Smooth muscle cell (in vitro differentiated cells): ENCODE measurements at regions not wholly inside any gene's neighbourhood (a gene's known extent, or its start where the extent isn't known, plus 50 kb on each side); places are given as distances from the start of the nearest gene placed in this dataset.
A peak's percentile ranks its signal among the peaks of the same experiment; 100 is the strongest.

Experiments used
- DNase-seq: peaks from one replicate; lab custom pipeline; 2025; ENCODE audit not compliant: unreplicated experiment; lab: John Stamatoyannopoulos, UW
- H2AFZ ChIP-seq: fragments of 200-600 bp; sonication (generic); 2 replicates; pipeline ENCODE4 v1.6.0; 2016; ENCODE audit warnings: antibody characterized with exemption, low read depth, mild to moderate bottlenecking
- H3F3A ChIP-seq: fragments of 200-600 bp; sonication (generic); 2 replicates; pipeline ENCODE4 v1.6.0; 2017; ENCODE audit warnings: antibody characterized with exemption, low read depth
- H3K27ac ChIP-seq: fragments of 200-600 bp; sonication (generic); 2 replicates; pipeline ENCODE4 v1.5.1; 2016; ENCODE audit warnings: low read depth, mild to moderate bottlenecking
- H3K27me3 ChIP-seq: fragments of 200-600 bp; sonication (generic); 2 replicates; pipeline ENCODE4 v1.6.1; 2016; ENCODE audit warnings: low read depth, mild to moderate bottlenecking
- H3K36me3 ChIP-seq: fragments of 200-600 bp; sonication (generic); 2 replicates; pipeline ENCODE4 v1.5.1; 2016; ENCODE audit warnings: low read depth
- H3K4me1 ChIP-seq: fragments of 200-600 bp; sonication (generic); 2 replicates; pipeline ENCODE4 v1.5.1; 2016; ENCODE audit warnings: low read depth
- H3K4me2 ChIP-seq: fragments of 200-600 bp; sonication (generic); 2 replicates; pipeline ENCODE4 v1.6.0; 2016; ENCODE audit warnings: mild to moderate bottlenecking
- H3K4me3 ChIP-seq: fragments of 200-600 bp; sonication (generic); 2 replicates; pipeline ENCODE4 v1.5.1; 2016; ENCODE audit warnings: mild to moderate bottlenecking
- H3K79me2 ChIP-seq: fragments of 200-600 bp; sonication (generic); 2 replicates; pipeline ENCODE4 v1.6.0; 2016; ENCODE audit warnings: low read depth, mild to moderate bottlenecking
- H3K9ac ChIP-seq: fragments of 200-600 bp; sonication (generic); 2 replicates; pipeline ENCODE4 v1.6.0; 2016; ENCODE audit warnings: low read depth
- H3K9me3 ChIP-seq: fragments of 200-600 bp; sonication (generic); replicated peaks from 2 replicates; pipeline ENCODE4 v1.5.1; 2016; ENCODE audit warnings: low read depth
- H4K20me1 ChIP-seq: fragments of 200-600 bp; sonication (generic); 2 replicates; pipeline ENCODE4 v1.6.0; 2016; ENCODE audit warnings: low read depth
- WGBS: methylation state at CpG from one replicate; pipeline ENCODE4 v1.1.7; 2016; ENCODE audit warnings: low lambda C conversion rate; 5-methylcytosine and 5-hydroxymethylcytosine counted together
- TF ChIP-seq, protein P1 (sequence below): fragments of 200-600 bp; sonication (generic); IDR thresholded peaks from 2 replicates; pipeline ENCODE4 v1.5.1; 2017; ENCODE audit warnings: borderline replicate concordance, mild to moderate bottlenecking, antibody characterized with exemption; ENCODE audit not compliant: insufficient read depth, poor library complexity, severe bottlenecking

DNA sequence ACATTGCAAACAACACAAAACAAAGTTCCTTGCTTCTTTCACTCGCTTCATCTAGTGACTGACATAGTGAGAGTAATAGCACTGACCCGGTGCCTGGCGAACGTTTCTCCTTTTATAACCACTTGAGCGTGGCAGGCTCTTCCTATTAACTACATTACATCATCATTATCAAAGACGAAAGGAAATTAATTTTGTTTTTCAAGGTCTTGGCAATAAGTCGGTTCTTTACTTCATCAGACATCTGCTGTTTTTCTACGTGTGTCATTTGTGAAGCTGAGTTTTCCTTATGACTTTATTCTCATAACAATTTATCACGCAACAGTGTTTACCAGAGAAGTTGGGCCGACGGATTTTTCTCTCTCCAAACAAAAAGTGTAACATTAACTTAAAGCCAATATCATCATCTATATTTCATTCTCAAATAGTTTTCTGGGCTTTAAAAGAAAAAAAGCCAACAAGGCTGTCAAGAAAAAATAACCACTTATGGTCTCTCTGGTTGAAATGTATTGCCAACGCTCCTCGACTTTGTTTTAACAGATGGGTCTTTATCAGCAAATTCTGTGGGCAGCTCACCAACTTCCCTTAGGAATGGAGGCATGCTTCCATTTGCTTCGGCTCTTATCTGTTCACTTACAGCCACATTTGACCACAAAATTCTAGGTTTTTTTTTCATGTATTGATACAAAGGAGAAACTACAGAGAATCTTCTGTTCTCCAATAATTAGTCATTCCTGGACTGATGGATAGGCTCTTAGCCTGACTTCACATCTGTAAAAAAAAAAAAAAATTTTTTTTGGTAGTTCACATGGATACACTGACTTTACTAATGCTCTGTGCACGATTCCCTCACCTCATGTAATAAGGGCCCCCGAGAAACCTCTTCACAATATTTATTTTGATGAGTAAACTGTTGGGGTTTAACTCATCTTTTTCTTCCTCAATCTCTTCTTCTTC lies 97.1 kb upstream of the CDKN3 start:
- TF ChIP-seq, protein P1, sequence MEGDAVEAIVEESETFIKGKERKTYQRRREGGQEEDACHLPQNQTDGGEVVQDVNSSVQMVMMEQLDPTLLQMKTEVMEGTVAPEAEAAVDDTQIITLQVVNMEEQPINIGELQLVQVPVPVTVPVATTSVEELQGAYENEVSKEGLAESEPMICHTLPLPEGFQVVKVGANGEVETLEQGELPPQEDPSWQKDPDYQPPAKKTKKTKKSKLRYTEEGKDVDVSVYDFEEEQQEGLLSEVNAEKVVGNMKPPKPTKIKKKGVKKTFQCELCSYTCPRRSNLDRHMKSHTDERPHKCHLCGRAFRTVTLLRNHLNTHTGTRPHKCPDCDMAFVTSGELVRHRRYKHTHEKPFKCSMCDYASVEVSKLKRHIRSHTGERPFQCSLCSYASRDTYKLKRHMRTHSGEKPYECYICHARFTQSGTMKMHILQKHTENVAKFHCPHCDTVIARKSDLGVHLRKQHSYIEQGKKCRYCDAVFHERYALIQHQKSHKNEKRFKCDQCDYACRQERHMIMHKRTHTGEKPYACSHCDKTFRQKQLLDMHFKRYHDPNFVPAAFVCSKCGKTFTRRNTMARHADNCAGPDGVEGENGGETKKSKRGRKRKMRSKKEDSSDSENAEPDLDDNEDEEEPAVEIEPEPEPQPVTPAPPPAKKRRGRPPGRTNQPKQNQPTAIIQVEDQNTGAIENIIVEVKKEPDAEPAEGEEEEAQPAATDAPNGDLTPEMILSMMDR = no peak
- H3K79me2 ChIP-seq = no peaks in the 10 kb centered on the region
- H3F3A ChIP-seq = no peaks in the 10 kb centered on the region
- 66% methylated on average over 16 of the region's 16 CpGs for WGBS
- no peak overlapping the region for H3K4me3 ChIP-seq
- no peaks in the 10 kb centered on the region for H3K9me3 ChIP-seq
- H3K4me2 ChIP-seq = peak overlapping the region; percentile 24
- no peaks in the 10 kb centered on the region for H3K36me3 ChIP-seq
- no peaks in the 10 kb centered on the region for H4K20me1 ChIP-seq
- H3K27ac ChIP-seq = no peak overlapping the region
- H3K4me1 ChIP-seq = no peaks in the 10 kb centered on the region
- no peak overlapping the region for H2AFZ ChIP-seq
- no peaks in the 10 kb centered on the region for H3K27me3 ChIP-seq
- no peak for DNase-seq
- no peak overlapping the region for H3K9ac ChIP-seq

DNA sequence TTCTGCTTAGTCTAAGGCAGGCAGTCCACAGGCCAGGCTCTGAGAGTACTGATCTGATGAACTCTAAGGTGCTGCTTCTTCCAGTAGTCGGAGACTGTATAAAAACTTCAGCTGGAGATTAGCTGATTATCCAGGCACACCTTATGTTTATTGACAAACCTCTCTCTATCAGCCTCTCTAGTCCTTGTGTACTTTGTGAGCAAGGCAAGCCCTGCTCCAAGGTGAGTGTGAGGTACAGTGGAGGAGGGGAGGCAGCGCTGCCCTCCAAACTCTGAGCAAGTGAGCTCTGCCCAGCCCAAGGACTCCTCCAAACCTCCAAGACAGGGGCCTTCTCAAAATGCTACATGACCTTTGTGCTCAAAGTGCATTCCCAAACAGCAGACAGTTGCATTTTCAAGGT lies 95.9 kb upstream of the CDKN3 start:
- no peaks in the 10 kb centered on the region for H3K4me1 ChIP-seq
- H4K20me1 ChIP-seq = no peaks in the 10 kb centered on the region
- H3K9ac ChIP-seq = no peak overlapping the region
- H3K9me3 ChIP-seq = no peaks in the 10 kb centered on the region
- DNase-seq = no peak
- TF ChIP-seq, protein P1 = no peak
- H3K4me2 ChIP-seq = no peak overlapping the region
- H3K4me3 ChIP-seq = no peak overlapping the region
- WGBS = 98% methylated on average over 2 of the region's 2 CpGs
- H3F3A ChIP-seq = no peaks in the 10 kb centered on the region
- H3K27ac ChIP-seq = no peak overlapping the region
- H3K79me2 ChIP-seq = no peaks in the 10 kb centered on the region
- H3K36me3 ChIP-seq = no peaks in the 10 kb centered on the region
- no peaks in the 10 kb centered on the region for H3K27me3 ChIP-seq
- no peak overlapping the region for H2AFZ ChIP-seq

DNA sequence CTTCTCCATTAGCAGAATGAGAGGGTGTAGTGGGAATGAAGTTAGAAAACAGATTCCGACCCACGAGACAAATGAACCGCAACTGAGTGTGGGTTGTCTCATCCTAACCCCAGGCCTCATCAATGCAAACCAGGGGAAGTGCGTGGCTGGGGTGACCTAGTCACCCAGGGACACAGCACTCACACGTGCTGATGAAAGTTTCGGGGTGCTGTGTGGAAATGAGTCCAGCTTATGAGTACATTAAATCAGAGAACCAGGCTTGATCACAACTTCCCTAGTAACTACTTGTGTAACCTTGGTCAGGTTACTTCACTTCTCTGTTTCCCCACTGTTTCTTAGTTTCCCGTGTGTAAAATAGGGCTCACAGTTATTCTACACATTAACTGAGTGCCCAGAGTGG lies 95.4 kb upstream of the CDKN3 start:
- no peak overlapping the region for H2AFZ ChIP-seq
- no peak overlapping the region for H3K9ac ChIP-seq
- no peak overlapping the region for H3K4me3 ChIP-seq
- 90% methylated on average over 7 of the region's 7 CpGs for WGBS
- H3K27ac ChIP-seq = no peak overlapping the region
- no peaks in the 10 kb centered on the region for H3K27me3 ChIP-seq
- TF ChIP-seq, protein P1 = no peak
- no peaks in the 10 kb centered on the region for H3K36me3 ChIP-seq
- no peaks in the 10 kb centered on the region for H3K9me3 ChIP-seq
- H4K20me1 ChIP-seq = no peaks in the 10 kb centered on the region
- H3K4me2 ChIP-seq = no peak overlapping the region
- no peak for DNase-seq
- no peaks in the 10 kb centered on the region for H3K79me2 ChIP-seq
- no peaks in the 10 kb centered on the region for H3K4me1 ChIP-seq
- no peaks in the 10 kb centered on the region for H3F3A ChIP-seq

DNA sequence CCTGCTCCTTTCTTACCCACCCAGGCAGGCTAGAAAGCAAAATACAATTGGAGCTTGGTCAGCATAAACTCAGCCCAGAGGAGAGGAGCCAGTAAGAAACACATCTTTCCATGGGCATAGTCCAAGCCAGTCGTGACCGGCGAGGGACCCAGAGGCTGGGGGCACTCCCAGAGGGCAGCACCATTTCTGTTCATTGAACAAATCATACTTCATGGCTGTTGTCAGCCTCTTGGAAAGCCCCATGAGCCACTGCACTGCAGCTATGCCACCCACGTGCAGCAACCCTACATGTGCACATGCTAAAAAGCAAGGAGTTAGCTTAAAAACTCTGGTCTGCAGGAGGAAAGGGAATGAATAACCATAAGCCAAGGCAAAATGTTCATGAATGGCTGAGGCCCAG lies 90.0 kb upstream of the CDKN3 start:
- TF ChIP-seq, protein P1 = no peak
- no peaks in the 10 kb centered on the region for H3K27me3 ChIP-seq
- DNase-seq = no peak
- H3K4me2 ChIP-seq = no peak overlapping the region
- H2AFZ ChIP-seq = no peak overlapping the region
- WGBS = 72% methylated on average over 4 of the region's 4 CpGs
- H3K79me2 ChIP-seq = no peaks in the 10 kb centered on the region
- no peak overlapping the region for H3K27ac ChIP-seq
- no peak overlapping the region for H3K4me3 ChIP-seq
- H3K9ac ChIP-seq = no peak overlapping the region
- H3F3A ChIP-seq = peaks cover 3% of the 10 kb centered on the region
- H3K9me3 ChIP-seq = no peaks in the 10 kb centered on the region
- H4K20me1 ChIP-seq = no peaks in the 10 kb centered on the region
- H3K4me1 ChIP-seq = no peaks in the 10 kb centered on the region
- H3K36me3 ChIP-seq = no peaks in the 10 kb centered on the region
